ENCODE measurements at regions not wholly inside any gene's neighbourhood (a gene's known extent, or its start where the extent isn't known, plus 50 kb on each side); places are given as distances from the start of the nearest gene placed in this dataset.

- TF ChIP-seq POLR2A (IDR thresholded peaks at IDR 0.05), result no peak
- TF ChIP-seq CTCF (IDR thresholded peaks at IDR 0.05), result no peak
- intact Hi-C loops (cut with DNase I; ENCODE audit: low total_unique reads), result no loop called here
- no peak overlapping the region for H3K4me3 ChIP-seq (ENCODE audit: low read depth, poor library complexity, severe bottlenecking)
- WGBS, 2 donors, result 73 to 78% methylated on average over 6 to 14 of the region's 14 CpGs
- DNase-seq (ENCODE audit: low spot score in 2 of 2), result no peak
These were observed 189.3 kb downstream of the KCNA5 start for GRCh38 chr12:5232826-5233500.

- H3K4me3 ChIP-seq (ENCODE audit: low read depth, poor library complexity, severe bottlenecking), result no peak overlapping the region
- TF ChIP-seq POLR2A (IDR thresholded peaks at IDR 0.05) (no peak), CTCF (IDR thresholded peaks at IDR 0.05) (no peak)
- intact Hi-C loops (cut with DNase I; ENCODE audit: low total_unique reads), result no loop called here
- DNase-seq (ENCODE audit: low spot score in 2 of 2), result no peak
- WGBS, 2 donors, result 90 to 91% methylated on average over 5 of the region's 5 CpGs
These were observed 192.5 kb downstream of the KCNA5 start for GRCh38 chr12:5236022-5236640.

- WGBS, 2 donors, result 87 to 88% methylated on average over 7 of the region's 7 CpGs
- intact Hi-C loops (cut with DNase I; ENCODE audit: low total_unique reads), result no loop called here
- TF ChIP-seq POLR2A (IDR thresholded peaks at IDR 0.05) (no peak), CTCF (IDR thresholded peaks at IDR 0.05) (no peak)
- no peak overlapping the region for H3K4me3 ChIP-seq (ENCODE audit: low read depth, poor library complexity, severe bottlenecking)
- DNase-seq (ENCODE audit: low spot score in 2 of 2), result no peak
These were observed 189.5 kb upstream of the NTF3 start for GRCh38 chr12:5242440-5242839.

- no peak for TF ChIP-seq CTCF (IDR thresholded peaks at IDR 0.05)
- intact Hi-C loops (cut with DNase I; ENCODE audit: low total_unique reads), result no loop called here
- no peak for DNase-seq (ENCODE audit: low spot score in 2 of 2)
- no peak overlapping the region for H3K4me3 ChIP-seq (ENCODE audit: low read depth, poor library complexity, severe bottlenecking)
- WGBS, 2 donors, result 85 to 86% methylated on average over 4 of the region's 4 CpGs
These were observed 188.9 kb upstream of the NTF3 start for GRCh38 chr12:5243014-5243413.

- H3K4me3 ChIP-seq (ENCODE audit: low read depth, poor library complexity, severe bottlenecking), result no peak overlapping the region
- 58 to 68% methylated on average over 5 of the region's 5 CpGs for WGBS, 2 donors
- intact Hi-C loops (cut with DNase I; ENCODE audit: low total_unique reads), result no loop called here
- TF ChIP-seq CTCF (IDR thresholded peaks at IDR 0.05) (no peak), POLR2A (IDR thresholded peaks at IDR 0.05) (no peak)
- DNase-seq (ENCODE audit: low spot score in 2 of 2), result no peak
These were observed 187.4 kb upstream of the NTF3 start for GRCh38 chr12:5244513-5244972.

All from lower leg skin (tissue), 4 donors.